B cell (primary cell): ENCODE measurements at regions not wholly inside any gene's neighbourhood (a gene's known extent, or its start where the extent isn't known, plus 50 kb on each side); places are given as distances from the start of the nearest gene placed in this dataset.

Source experiments
- EZH2 ChIP-seq: IDR thresholded peaks from 2 replicates; pipeline ENCODE4 v1.6.1; 2012; ENCODE audit warnings: borderline replicate concordance, low read depth, mild to moderate bottlenecking, moderate library complexity, low read length; ENCODE audit not compliant: insufficient read depth, poor library complexity, severe bottlenecking
- TF ChIP-seq, protein P1 (sequence below): fragments of 200-600 bp; IDR thresholded peaks from one replicate; pipeline ENCODE4 v1.8.0; 2022; ENCODE audit warnings: antibody characterized with exemption, mild to moderate bottlenecking

DNA sequence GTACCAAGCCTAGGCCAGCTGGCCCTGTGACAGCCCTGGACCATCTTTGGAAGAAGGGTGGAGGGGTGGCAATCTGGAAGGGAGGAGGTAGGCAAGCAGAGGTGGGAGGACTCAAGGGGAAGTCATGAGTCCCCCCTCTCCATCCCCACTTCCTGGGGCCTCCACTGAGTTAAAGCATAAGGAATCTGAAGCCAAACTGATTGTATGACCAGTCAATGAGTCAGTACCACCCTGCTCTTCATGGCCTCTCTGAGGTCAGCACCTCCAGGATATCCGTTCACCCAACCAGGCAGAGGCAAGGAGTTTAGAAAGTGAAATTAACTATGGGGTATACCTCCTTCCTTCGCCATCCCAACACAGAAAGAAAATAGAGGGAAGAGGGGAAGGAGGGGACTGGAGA lies 272.7 kb downstream of the SOX9 start:
- TF ChIP-seq, protein P1, sequence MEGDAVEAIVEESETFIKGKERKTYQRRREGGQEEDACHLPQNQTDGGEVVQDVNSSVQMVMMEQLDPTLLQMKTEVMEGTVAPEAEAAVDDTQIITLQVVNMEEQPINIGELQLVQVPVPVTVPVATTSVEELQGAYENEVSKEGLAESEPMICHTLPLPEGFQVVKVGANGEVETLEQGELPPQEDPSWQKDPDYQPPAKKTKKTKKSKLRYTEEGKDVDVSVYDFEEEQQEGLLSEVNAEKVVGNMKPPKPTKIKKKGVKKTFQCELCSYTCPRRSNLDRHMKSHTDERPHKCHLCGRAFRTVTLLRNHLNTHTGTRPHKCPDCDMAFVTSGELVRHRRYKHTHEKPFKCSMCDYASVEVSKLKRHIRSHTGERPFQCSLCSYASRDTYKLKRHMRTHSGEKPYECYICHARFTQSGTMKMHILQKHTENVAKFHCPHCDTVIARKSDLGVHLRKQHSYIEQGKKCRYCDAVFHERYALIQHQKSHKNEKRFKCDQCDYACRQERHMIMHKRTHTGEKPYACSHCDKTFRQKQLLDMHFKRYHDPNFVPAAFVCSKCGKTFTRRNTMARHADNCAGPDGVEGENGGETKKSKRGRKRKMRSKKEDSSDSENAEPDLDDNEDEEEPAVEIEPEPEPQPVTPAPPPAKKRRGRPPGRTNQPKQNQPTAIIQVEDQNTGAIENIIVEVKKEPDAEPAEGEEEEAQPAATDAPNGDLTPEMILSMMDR, result no peak
- no peak for TF ChIP-seq EZH2
